DMS79 treated with DMSO at 0.1 percent for 48 hours (cell line): ENCODE measurements at regions not wholly inside any gene's neighbourhood (a gene's known extent, or its start where the extent isn't known, plus 50 kb on each side); places are given as distances from the start of the nearest gene placed in this dataset.
A peak's percentile ranks its signal among the peaks of the same experiment; 100 is the strongest.
"Not testable (repeated sequence)": the region's sequence is repeated elsewhere in the genome, so short reads cannot be mapped to it uniquely, and the experiment has no call there.

Source experiments
- DNase-seq: peaks from one replicate; lab custom pipeline; 2025; lab: John Stamatoyannopoulos, UW

- peak; percentile 66 for DNase-seq
Observed at GRCh38 chr16:22721511-22722100, 92.4 kb upstream of the HS3ST2 start.

- not testable (repeated sequence) for DNase-seq
Observed at GRCh38 chr16:22722551-22723541, 91.1 kb upstream of the HS3ST2 start.

GRCh38 chr16:22726868-22727267 is 87.1 kb upstream of the HS3ST2 start:
- no peak for DNase-seq

GRCh38 chr16:22727285-22728166 is 86.4 kb upstream of the HS3ST2 start:
- DNase-seq, result peak; percentile 2

- no peak for DNase-seq
Observed at GRCh38 chr16:22728167-22728836, 85.7 kb upstream of the HS3ST2 start.

GRCh38 chr16:22732400-22732799 is 81.6 kb upstream of the HS3ST2 start:
- DNase-seq, result no peak

- DNase-seq, result no peak
Observed at GRCh38 chr16:22732959-22733358, 81.0 kb upstream of the HS3ST2 start.

GRCh38 chr16:22734368-22734767 is 79.6 kb upstream of the HS3ST2 start:
- peak; percentile 3 for DNase-seq

- no peak for DNase-seq
Observed at GRCh38 chr16:22736791-22737190, 77.2 kb upstream of the HS3ST2 start.

GRCh38 chr16:22739077-22739476 is 74.9 kb upstream of the HS3ST2 start:
- peak; percentile 15 for DNase-seq

GRCh38 chr16:22743401-22743800 is 70.6 kb upstream of the HS3ST2 start:
- no peak for DNase-seq

- no peak for DNase-seq
Observed at GRCh38 chr16:22751104-22751667, 62.8 kb upstream of the HS3ST2 start.

GRCh38 chr16:22751685-22752084 is 62.3 kb upstream of the HS3ST2 start:
- no peak for DNase-seq

GRCh38 chr16:22753451-22753850 is 60.5 kb upstream of the HS3ST2 start:
- no peak for DNase-seq

GRCh38 chr16:22754577-22754976 is 59.4 kb upstream of the HS3ST2 start:
- DNase-seq, result no peak

- DNase-seq, result no peak
Observed at GRCh38 chr16:22757202-22757601, 56.8 kb upstream of the HS3ST2 start.

GRCh38 chr16:22762486-22762885 is 51.5 kb upstream of the HS3ST2 start:
- DNase-seq, result no peak

GRCh38 chr16:22763437-22764080 is 50.4 kb upstream of the HS3ST2 start:
- DNase-seq, result no peak
